ENCODE measurements at regions not wholly inside any gene's neighbourhood (a gene's known extent, or its start where the extent isn't known, plus 50 kb on each side); places are given as distances from the start of the nearest gene placed in this dataset.

- no peak for TF ChIP-seq FOXK2 (IDR thresholded peaks at IDR 0.05)
- no peak for TF ChIP-seq SP1 (IDR thresholded peaks at IDR 0.05)
- no peak for TF ChIP-seq NFRKB (IDR thresholded peaks at IDR 0.05)
- TF ChIP-seq HDGF (IDR thresholded peaks at IDR 0.05; ENCODE audit: borderline replicate concordance) = no peak
- no peak for TF ChIP-seq CTBP1 (IDR thresholded peaks at IDR 0.05; ENCODE audit: borderline replicate concordance)
- TF ChIP-seq FOXM1 (IDR thresholded peaks at IDR 0.05; ENCODE audit: borderline replicate concordance) = no peak
- TF ChIP-seq TARDBP (IDR thresholded peaks at IDR 0.05) = no peak
- TF ChIP-seq ELF4 (IDR thresholded peaks at IDR 0.05) = no peak
- TF ChIP-seq PKNOX1 (IDR thresholded peaks at IDR 0.05) = no peak
- no peak for TF ChIP-seq FOXA1 (IDR thresholded peaks at IDR 0.05)
- no peak for TF ChIP-seq BHLHE40 (IDR thresholded peaks at IDR 0.05; ENCODE audit: borderline replicate concordance)
- TF ChIP-seq ZNF384 (IDR thresholded peaks at IDR 0.05) = no peak
Observed at GRCh38 chr1:94602316-94602715, 60.8 kb upstream of the F3 start.
